Endodermal cell (in vitro differentiated cells): ENCODE measurements at regions not wholly inside any gene's neighbourhood (a gene's known extent, or its start where the extent isn't known, plus 50 kb on each side); places are given as distances from the start of the nearest gene placed in this dataset.

Experiments used
- DNase-seq: peaks from one replicate; pipeline ENCODE4 v3.0.0-alpha.2; 2017
- H3K27ac ChIP-seq: 2 replicates; pipeline ENCODE4 v1.5.1; 2013; ENCODE audit warnings: mild to moderate bottlenecking, low read depth, low read length, moderate library complexity
- H3K27me3 ChIP-seq: 2 replicates; pipeline ENCODE4 v1.6.1; 2013; ENCODE audit warnings: mild to moderate bottlenecking, low read length, moderate library complexity; ENCODE audit not compliant: insufficient read depth, control insufficient read depth, poor library complexity, severe bottlenecking
- H3K36me3 ChIP-seq: 2 replicates; pipeline ENCODE4 v1.7.0; 2013; ENCODE audit warnings: mild to moderate bottlenecking, low read length, moderate library complexity; ENCODE audit not compliant: control insufficient read depth, insufficient read depth
- H3K4me1 ChIP-seq: one replicate; pipeline ENCODE4 v1.7.0; 2013; ENCODE audit warnings: low read length; ENCODE audit not compliant: control insufficient read depth, insufficient read depth
- H3K4me3 ChIP-seq: 2 replicates; pipeline ENCODE4 v1.5.1; 2013; ENCODE audit warnings: mild to moderate bottlenecking, low read length, moderate library complexity
- H3K9ac ChIP-seq: 2 replicates; pipeline ENCODE4 v1.6.1; 2013; ENCODE audit warnings: mild to moderate bottlenecking, low read length, moderate library complexity; ENCODE audit not compliant: poor library complexity, severe bottlenecking; ENCODE audit errors: extremely low read depth
- H3K9me3 ChIP-seq: 2 replicates; pipeline ENCODE4 v1.6.1; 2013; ENCODE audit warnings: mild to moderate bottlenecking, low read length, moderate library complexity; ENCODE audit not compliant: control insufficient read depth
- H3K27ac Mint-ChIP-seq: 2 replicates; pipeline ENCODE4 v1.8.0; 2020; ENCODE audit warnings: mixed read lengths
- H3K27me3 Mint-ChIP-seq: 2 replicates; pipeline ENCODE4 v1.8.0; 2021; ENCODE audit warnings: mild to moderate bottlenecking, mixed read lengths; ENCODE audit not compliant: insufficient read depth
- H3K36me3 Mint-ChIP-seq: 2 replicates; pipeline ENCODE4 v1.8.0; 2020; ENCODE audit warnings: low read depth, mixed read lengths
- H3K4me1 Mint-ChIP-seq: 2 replicates; pipeline ENCODE4 v1.8.0; 2020; ENCODE audit warnings: mixed read lengths
- H3K4me3 Mint-ChIP-seq: 2 replicates; pipeline ENCODE4 v1.8.0; 2020; ENCODE audit warnings: mild to moderate bottlenecking, moderate library complexity, mixed read lengths
- H3K9me3 Mint-ChIP-seq: 2 replicates; pipeline ENCODE4 v1.8.0; 2020; ENCODE audit warnings: mild to moderate bottlenecking, mixed read lengths
- CTCF ChIP-seq: fragments of 200-600 bp; sonication (generic); conservative IDR thresholded peaks from 2 replicates; pipeline ENCODE4 v1.5.0; 2021; ENCODE audit warnings: antibody characterized with exemption, mild to moderate bottlenecking
- WGBS, 2 experiments: methylation state at CpG; one replicate each; pipeline versions ENCODE4 v1.1.5 to v1.1.7; 2013; ENCODE audit warnings: missing lambda C conversion rate in 2 of 2, mixed read lengths in 1 of 2; ENCODE audit not compliant: insufficient coverage in 1 of 2, insufficient read length in 1 of 2; 5-methylcytosine and 5-hydroxymethylcytosine counted together

GRCh38 chr10:42963312-42963711 is 113.6 kb upstream of the RET start:
- DNase-seq, result no peak
- no peaks in the 10 kb centered on the region for H3K27me3 ChIP-seq
- TF ChIP-seq CTCF, result no peak

GRCh38 chr10:42969147-42969546 is 107.7 kb upstream of the RET start:
- Mint-ChIP-seq H3K36me3 (no peaks in the 10 kb centered on the region), H3K27ac (no peak overlapping the region), H3K27me3 (no peaks in the 10 kb centered on the region), H3K4me3 (no peak overlapping the region), H3K9me3 (no peaks in the 10 kb centered on the region), H3K4me1 (peaks cover 5% of the 10 kb centered on the region)
- 60 to 80% methylated on average over 1 to 3 of the region's 3 CpGs for WGBS, 2 experiments
- Histone ChIP-seq H3K9me3 (no peaks in the 10 kb centered on the region), H3K27ac (no peak overlapping the region), H3K4me3 (no peak overlapping the region), H3K9ac (no peak overlapping the region), H3K4me1 (no peaks in the 10 kb centered on the region), H3K36me3 (no peaks in the 10 kb centered on the region), H3K27me3 (no peaks in the 10 kb centered on the region)
- DNase-seq, result peak; percentile 23
- TF ChIP-seq CTCF, result no peak

More at GRCh38 chr10:42963312-42963711, 113.6 kb upstream of the RET start:
- H3K4me1 Mint-ChIP-seq, result no peaks in the 10 kb centered on the region
- H3K9me3 Mint-ChIP-seq, result no peaks in the 10 kb centered on the region
- H3K27ac Mint-ChIP-seq, result no peak overlapping the region
- Histone ChIP-seq H3K9ac (no peak overlapping the region), H3K27ac (no peak overlapping the region), H3K4me1 (no peaks in the 10 kb centered on the region), H3K9me3 (no peaks in the 10 kb centered on the region), H3K4me3 (no peak overlapping the region), H3K36me3 (no peaks in the 10 kb centered on the region)
- H3K36me3 Mint-ChIP-seq, result no peaks in the 10 kb centered on the region
- WGBS, 2 experiments, result 81 to 83% methylated on average over 3 to 7 of the region's 7 CpGs
- no peaks in the 10 kb centered on the region for H3K27me3 Mint-ChIP-seq
- H3K4me3 Mint-ChIP-seq, result no peak overlapping the region

- WGBS, 2 experiments, result 93 to 100% methylated on average over 2 to 6 of the region's 6 CpGs
- Mint-ChIP-seq H3K4me3 (no peak overlapping the region), H3K36me3 (no peaks in the 10 kb centered on the region), H3K9me3 (no peaks in the 10 kb centered on the region), H3K27me3 (no peaks in the 10 kb centered on the region), H3K27ac (no peak overlapping the region), H3K4me1 (peaks cover 5% of the 10 kb centered on the region)
- H3K27ac ChIP-seq, result no peak overlapping the region
- DNase-seq, result no peak
- no peak overlapping the region for H3K4me3 ChIP-seq
- H3K27me3 ChIP-seq, result no peaks in the 10 kb centered on the region
- H3K9me3 ChIP-seq, result no peaks in the 10 kb centered on the region
- no peak for TF ChIP-seq CTCF
- H3K4me1 ChIP-seq, result no peaks in the 10 kb centered on the region
- H3K36me3 ChIP-seq, result no peaks in the 10 kb centered on the region
- H3K9ac ChIP-seq, result no peak overlapping the region
These were observed 107.0 kb upstream of the RET start for GRCh38 chr10:42969909-42970308.
